CD14-positive monocyte (primary cell): ENCODE measurements at regions not wholly inside any gene's neighbourhood (a gene's known extent, or its start where the extent isn't known, plus 50 kb on each side); places are given as distances from the start of the nearest gene placed in this dataset.

Source experiments
- DNase-seq, 3 donors: peaks; one replicate each; pipeline ENCODE4 v3.0.0-alpha.2; 2011 to 2022
- H2AFZ ChIP-seq: 2 replicates; pipeline ENCODE4 v1.6.0; 2012; ENCODE audit warnings: mild to moderate bottlenecking, low read depth, low read length, inconsistent platforms; ENCODE audit not compliant: insufficient read depth, poor library complexity, severe bottlenecking
- H3K27ac ChIP-seq, 2 donors: 1 replicate in 1 of 2; 2 replicates in 1 of 2; pipeline ENCODE4 v1.5.1; 2012 to 2013; ENCODE audit warnings: low read length in 2 of 2, control low read depth in 1 of 2, inconsistent platforms in 1 of 2, low read depth in 1 of 2, mild to moderate bottlenecking in 1 of 2
- H3K27me3 ChIP-seq, 2 donors: one replicate each; pipeline versions ENCODE4 v1.6.0 to v1.6.1; 2011 to 2013; ENCODE audit warnings: low read length in 2 of 2; ENCODE audit not compliant: control insufficient read depth in 2 of 2, insufficient read depth in 2 of 2
- H3K36me3 ChIP-seq, 2 donors: replicated peaks in 1 of 2; 1 replicate in 1 of 2; 2 replicates in 1 of 2; pipeline versions ENCODE4 v1.5.1 to v1.6.1; 2012 to 2013; ENCODE audit warnings: low read length in 2 of 2, control low read depth in 1 of 2, inconsistent platforms in 1 of 2, mild to moderate bottlenecking in 1 of 2; ENCODE audit not compliant: insufficient read depth in 2 of 2, control insufficient read depth in 1 of 2
- H3K4me1 ChIP-seq, 2 donors: 1 replicate in 1 of 2; 2 replicates in 1 of 2; pipeline versions ENCODE4 v1.5.1 to v1.6.1; 2012 to 2013; ENCODE audit warnings: low read length in 2 of 2, control low read depth in 1 of 2, inconsistent platforms in 1 of 2, mild to moderate bottlenecking in 1 of 2, moderate library complexity in 1 of 2; ENCODE audit not compliant: insufficient read depth in 2 of 2, control insufficient read depth in 1 of 2
- H3K4me2 ChIP-seq: replicated peaks from 2 replicates; pipeline ENCODE3; 2012; ENCODE audit warnings: low read length, moderate library complexity, mild to moderate bottlenecking; ENCODE audit not compliant: poor library complexity, severe bottlenecking; ENCODE audit errors: extremely low read depth
- H3K4me3 ChIP-seq, 3 experiments: fragments of 200-600 bp in 1 of 3; sonication (generic) in 1 of 3; replicated peaks in 1 of 3; 1 replicate in 2 of 3; 2 replicates in 1 of 3; pipeline ENCODE4 v1.5.1; 2011 to 2013; ENCODE audit warnings: low read length in 3 of 3, mild to moderate bottlenecking in 3 of 3, control low read depth in 2 of 3, low read depth in 2 of 3, inconsistent platforms in 1 of 3, moderate library complexity in 1 of 3
- H3K79me2 ChIP-seq: 2 replicates; pipeline ENCODE4 v1.6.0; 2012; ENCODE audit warnings: mild to moderate bottlenecking, control low read depth, inconsistent platforms, low read length, moderate library complexity; ENCODE audit not compliant: insufficient read depth
- H3K9ac ChIP-seq: 2 replicates; pipeline ENCODE4 v1.6.0; 2017; ENCODE audit warnings: low read length, mild to moderate bottlenecking; ENCODE audit not compliant: insufficient read depth, poor library complexity, severe bottlenecking
- H3K9me3 ChIP-seq, 2 donors: replicated peaks in 1 of 2; 1 replicate in 1 of 2; 2 replicates in 1 of 2; pipeline versions ENCODE4 v1.5.1 to v1.6.1; 2012 to 2013; ENCODE audit warnings: low read length in 2 of 2, control low read depth in 1 of 2; ENCODE audit not compliant: control insufficient read depth in 1 of 2, insufficient read depth in 1 of 2
- H4K20me1 ChIP-seq: 2 replicates; pipeline ENCODE4 v1.6.0; 2012; ENCODE audit warnings: mild to moderate bottlenecking, low read length, control low read depth, moderate library complexity; ENCODE audit not compliant: insufficient read depth
- H3K27ac Mint-ChIP-seq, 7 donors: one replicate each; pipeline ENCODE4 v1.8.0; 2020; ENCODE audit warnings: mild to moderate bottlenecking in 7 of 7, mixed read lengths in 7 of 7, moderate library complexity in 6 of 7, inconsistent platforms in 2 of 7
- H3K27me3 Mint-ChIP-seq, 3 donors: one replicate each; pipeline ENCODE4 v1.8.0; 2021 to 2022; ENCODE audit warnings: low read depth in 3 of 3, mild to moderate bottlenecking in 3 of 3, mixed read lengths in 3 of 3, moderate library complexity in 3 of 3, inconsistent platforms in 1 of 3
- H3K36me3 Mint-ChIP-seq, 2 donors: one replicate each; pipeline ENCODE4 v1.8.0; 2020; ENCODE audit warnings: mixed read lengths in 2 of 2, inconsistent platforms in 1 of 2, mild to moderate bottlenecking in 1 of 2
- H3K4me1 Mint-ChIP-seq: one replicate; pipeline ENCODE4 v1.8.0; 2020; ENCODE audit warnings: mild to moderate bottlenecking, mixed read lengths
- H3K4me3 Mint-ChIP-seq, 2 donors: one replicate each; pipeline ENCODE4 v1.8.0; 2020; ENCODE audit warnings: mild to moderate bottlenecking in 2 of 2, mixed read lengths in 2 of 2, moderate library complexity in 1 of 2
- H3K9me3 Mint-ChIP-seq, 7 donors: one replicate each; pipeline ENCODE4 v1.8.0; 2020 to 2022; ENCODE audit warnings: mixed read lengths in 7 of 7, mild to moderate bottlenecking in 6 of 7, moderate library complexity in 6 of 7, inconsistent platforms in 2 of 7
- WGBS: methylation state at CpG from one replicate; pipeline ENCODE4 v1.1.5; 2013; ENCODE audit warnings: missing lambda C conversion rate; ENCODE audit not compliant: insufficient coverage; 5-methylcytosine and 5-hydroxymethylcytosine counted together
- intact Hi-C, 2 donors: fragments of 100-400 bp; cut with micrococcal nuclease; formaldehyde crosslinking; loops; one replicate each; pipeline versions ENCODE4 v1.15.0 to v1.15.1; 2023
- TF ChIP-seq, protein P1 (sequence below): fragments of 200-600 bp; IDR thresholded peaks from one replicate; pipeline ENCODE4 v1.8.0; 2022; ENCODE audit warnings: antibody characterized with exemption, mild to moderate bottlenecking

DNA sequence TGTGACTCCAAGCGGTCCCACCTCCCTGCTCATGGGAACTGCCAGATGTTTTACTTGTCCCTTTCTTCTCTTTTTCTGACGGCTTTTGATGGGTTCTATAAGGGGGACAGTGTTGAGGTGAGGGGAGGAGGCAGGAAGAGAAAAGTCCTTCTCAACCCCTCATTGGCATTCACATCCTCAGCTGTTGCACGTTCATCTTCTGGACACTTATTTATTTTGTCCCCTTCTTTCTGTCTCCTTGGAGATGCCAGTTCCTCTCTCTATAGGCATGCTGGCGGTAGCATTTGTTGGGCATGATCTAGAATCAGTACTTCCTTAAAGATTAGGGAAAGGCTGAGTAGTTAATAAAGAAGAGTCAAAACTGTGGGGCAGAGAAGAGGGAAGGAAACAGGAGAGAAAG, 99.0 kb upstream of the KLHL14 start:
- no peaks in the 10 kb centered on the region for H3K9me3 ChIP-seq
- H3K27ac ChIP-seq: no peak overlapping the region
- no peaks in the 10 kb centered on the region for H3K4me1 Mint-ChIP-seq
- H3K27me3 ChIP-seq: no peaks in the 10 kb centered on the region
- H3K9me3 Mint-ChIP-seq: peaks cover 0 to 2% (median 0%) of the 10 kb centered on the region in 7 donors
- no peaks in the 10 kb centered on the region for H3K36me3 Mint-ChIP-seq
- H3K27ac Mint-ChIP-seq: no peak overlapping the region
- H4K20me1 ChIP-seq: no peaks in the 10 kb centered on the region
- no peaks in the 10 kb centered on the region for H3K36me3 ChIP-seq
- peaks cover 0 to 2% (median 0%) of the 10 kb centered on the region in 3 donors for H3K27me3 Mint-ChIP-seq
- H3K4me3 ChIP-seq: no peak overlapping the region
- H2AFZ ChIP-seq: no peak overlapping the region
- no peak overlapping the region for H3K9ac ChIP-seq
- no peak overlapping the region for H3K4me3 Mint-ChIP-seq
- WGBS: no CpG with 5 or more reads among the region's 4 CpGs
- no peaks in the 10 kb centered on the region for H3K79me2 ChIP-seq
- no peak overlapping the region for H3K4me2 ChIP-seq
- intact Hi-C loops: no loop called here
- no peaks in the 10 kb centered on the region for H3K4me1 ChIP-seq
- DNase-seq: no peak
- TF ChIP-seq, protein P1, sequence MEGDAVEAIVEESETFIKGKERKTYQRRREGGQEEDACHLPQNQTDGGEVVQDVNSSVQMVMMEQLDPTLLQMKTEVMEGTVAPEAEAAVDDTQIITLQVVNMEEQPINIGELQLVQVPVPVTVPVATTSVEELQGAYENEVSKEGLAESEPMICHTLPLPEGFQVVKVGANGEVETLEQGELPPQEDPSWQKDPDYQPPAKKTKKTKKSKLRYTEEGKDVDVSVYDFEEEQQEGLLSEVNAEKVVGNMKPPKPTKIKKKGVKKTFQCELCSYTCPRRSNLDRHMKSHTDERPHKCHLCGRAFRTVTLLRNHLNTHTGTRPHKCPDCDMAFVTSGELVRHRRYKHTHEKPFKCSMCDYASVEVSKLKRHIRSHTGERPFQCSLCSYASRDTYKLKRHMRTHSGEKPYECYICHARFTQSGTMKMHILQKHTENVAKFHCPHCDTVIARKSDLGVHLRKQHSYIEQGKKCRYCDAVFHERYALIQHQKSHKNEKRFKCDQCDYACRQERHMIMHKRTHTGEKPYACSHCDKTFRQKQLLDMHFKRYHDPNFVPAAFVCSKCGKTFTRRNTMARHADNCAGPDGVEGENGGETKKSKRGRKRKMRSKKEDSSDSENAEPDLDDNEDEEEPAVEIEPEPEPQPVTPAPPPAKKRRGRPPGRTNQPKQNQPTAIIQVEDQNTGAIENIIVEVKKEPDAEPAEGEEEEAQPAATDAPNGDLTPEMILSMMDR: no peak

DNA sequence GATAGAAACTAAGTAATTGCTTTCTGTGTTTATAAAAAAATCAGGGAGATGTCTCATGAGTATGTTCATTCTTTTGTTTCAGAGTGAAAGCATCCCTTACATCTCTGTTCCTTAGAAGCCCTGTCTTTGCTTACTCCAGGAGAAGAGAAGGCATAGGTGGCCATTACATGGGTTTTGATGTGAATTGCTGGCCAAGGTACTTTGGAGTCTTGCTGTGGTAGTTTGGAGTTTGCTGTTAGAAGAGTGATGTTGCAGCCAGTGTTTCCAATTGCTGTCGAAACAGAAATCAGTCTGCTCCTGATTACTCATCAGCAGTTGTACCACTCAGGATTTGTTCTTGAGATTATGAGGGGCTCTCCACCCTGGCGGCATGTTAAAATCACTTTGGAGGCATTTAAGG, 97.8 kb upstream of the KLHL14 start:
- Histone ChIP-seq H3K4me2 (no peak overlapping the region), H3K79me2 (no peaks in the 10 kb centered on the region), H3K27ac (no peak overlapping the region), H3K4me3 (no peak overlapping the region), H3K9ac (no peak overlapping the region), H2AFZ (no peak overlapping the region), H3K27me3 (no peaks in the 10 kb centered on the region), H3K36me3 (no peaks in the 10 kb centered on the region), H3K9me3 (no peaks in the 10 kb centered on the region), H4K20me1 (no peaks in the 10 kb centered on the region), H3K4me1 (no peaks in the 10 kb centered on the region)
- Mint-ChIP-seq H3K4me1 (no peaks in the 10 kb centered on the region), H3K4me3 (no peak overlapping the region), H3K9me3 (peaks cover 0 to 2% (median 0%) of the 10 kb centered on the region in 7 donors), H3K27me3 (peaks cover 0 to 2% (median 0%) of the 10 kb centered on the region in 3 donors), H3K27ac (no peak overlapping the region), H3K36me3 (no peaks in the 10 kb centered on the region)
- WGBS: 93% methylated on average over 2 of the region's 2 CpGs
- intact Hi-C loops: no loop called here
- DNase-seq: no peak
- TF ChIP-seq, protein P1: no peak
